Adipocyte (in vitro differentiated cells): ENCODE measurements at regions not wholly inside any gene's neighbourhood (a gene's known extent, or its start where the extent isn't known, plus 50 kb on each side); places are given as distances from the start of the nearest gene placed in this dataset.
"Not testable (repeated sequence)": the region's sequence is repeated elsewhere in the genome, so short reads cannot be mapped to it uniquely, and the experiment has no call there.

Source experiments
- DNase-seq: peaks from one replicate; pipeline ENCODE4 v3.0.0-alpha.2; 2015; ENCODE audit warnings: low read depth
- H3K27me3 ChIP-seq: replicated peaks from 2 replicates; pipeline ENCODE4 v1.7.0; 2013; ENCODE audit warnings: mild to moderate bottlenecking, low read length, moderate library complexity; ENCODE audit not compliant: control insufficient read depth, insufficient read depth
- H3K36me3 ChIP-seq: 2 replicates; pipeline ENCODE4 v1.7.0; 2013; ENCODE audit warnings: low read length, mild to moderate bottlenecking, moderate library complexity; ENCODE audit not compliant: control insufficient read depth, insufficient read depth, severe bottlenecking
- H3K4me1 ChIP-seq: 2 replicates; pipeline ENCODE4 v1.7.0; 2013; ENCODE audit warnings: mild to moderate bottlenecking, low read length, moderate library complexity; ENCODE audit not compliant: control insufficient read depth, insufficient read depth
- H3K4me3 ChIP-seq: 2 replicates; pipeline ENCODE4 v1.7.0; 2013; ENCODE audit warnings: mild to moderate bottlenecking, low read length, moderate library complexity
- H3K9ac ChIP-seq: 2 replicates; pipeline ENCODE4 v1.7.0; 2013; ENCODE audit warnings: mild to moderate bottlenecking, low read length, moderate library complexity
- H3K9me3 ChIP-seq: 2 replicates; pipeline ENCODE4 v1.7.0; 2013; ENCODE audit warnings: mild to moderate bottlenecking, low read length, moderate library complexity; ENCODE audit not compliant: control insufficient read depth

DNA sequence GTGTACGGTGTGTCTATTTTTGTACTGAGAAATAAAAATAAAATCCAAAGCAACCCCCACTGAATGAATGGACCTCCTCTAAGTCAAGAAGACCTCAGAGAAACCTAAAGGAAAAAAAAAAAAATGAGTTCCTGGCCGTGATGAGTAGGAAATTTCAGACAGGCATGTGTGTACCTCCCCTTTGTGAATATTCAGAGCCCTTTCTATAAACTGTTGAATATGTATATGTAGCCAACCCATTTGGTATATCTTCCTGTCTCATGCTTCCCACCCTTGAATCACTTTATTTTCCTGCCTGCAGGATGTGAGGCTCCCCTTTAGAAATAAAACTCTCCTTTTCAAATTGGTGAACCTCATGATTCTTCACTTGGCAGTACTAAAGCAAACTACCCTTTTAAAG, 887.8 kb upstream of the NCAM2 start:
- peaks cover 14% of the 10 kb centered on the region for H3K9me3 ChIP-seq
- H3K9ac ChIP-seq = no peak overlapping the region
- no peaks in the 10 kb centered on the region for H3K4me1 ChIP-seq
- no peaks in the 10 kb centered on the region for H3K27me3 ChIP-seq
- DNase-seq = no peak
- no peak overlapping the region for H3K4me3 ChIP-seq
- no peaks in the 10 kb centered on the region for H3K36me3 ChIP-seq

DNA sequence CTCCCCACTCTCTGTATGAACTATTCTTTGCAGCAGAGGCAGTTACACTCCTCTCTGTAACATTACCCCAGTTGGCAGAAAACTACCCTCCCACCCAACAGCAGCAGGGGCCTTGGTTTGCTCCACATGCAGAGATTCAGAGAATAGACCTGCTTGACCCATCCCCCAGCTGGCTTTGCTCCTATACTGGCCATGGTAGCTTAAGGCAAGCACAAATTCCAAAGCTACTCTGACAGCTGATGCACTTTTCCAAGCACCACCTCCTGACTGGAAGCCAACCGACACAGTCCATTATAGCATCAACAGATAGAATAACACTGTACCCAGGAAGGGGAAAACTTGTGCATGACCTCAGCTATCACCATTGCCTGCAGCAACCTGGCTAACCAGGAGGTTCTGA, 846.5 kb upstream of the NCAM2 start:
- Histone ChIP-seq H3K9ac (no peak overlapping the region), H3K9me3 (peaks cover 21% of the 10 kb centered on the region), H3K36me3 (no peaks in the 10 kb centered on the region), H3K4me3 (no peak overlapping the region), H3K4me1 (no peaks in the 10 kb centered on the region), H3K27me3 (no peaks in the 10 kb centered on the region)
- no peak for DNase-seq

DNA sequence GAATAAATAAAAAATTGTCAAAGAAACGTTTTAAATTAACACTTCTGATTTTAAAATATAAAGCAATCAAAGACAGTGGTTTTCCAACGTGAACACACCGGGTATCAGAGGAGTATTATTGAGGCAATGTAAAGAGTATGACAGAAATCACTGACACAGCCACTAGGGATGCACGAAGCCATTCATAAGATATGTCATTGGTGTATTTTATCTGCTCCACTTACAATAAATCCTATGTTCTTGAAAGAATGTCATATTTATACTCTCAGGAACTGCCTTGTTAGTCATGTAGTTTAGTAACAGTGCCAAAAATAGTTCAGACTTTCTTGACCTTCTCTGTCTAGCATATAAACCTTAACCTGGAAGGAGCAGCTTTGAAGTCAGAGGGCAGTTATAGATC, 835.0 kb upstream of the NCAM2 start:
- no peaks in the 10 kb centered on the region for H3K36me3 ChIP-seq
- no peak for DNase-seq
- no peaks in the 10 kb centered on the region for H3K4me1 ChIP-seq
- no peak overlapping the region for H3K9ac ChIP-seq
- H3K9me3 ChIP-seq = no peaks in the 10 kb centered on the region
- no peaks in the 10 kb centered on the region for H3K27me3 ChIP-seq
- no peak overlapping the region for H3K4me3 ChIP-seq

DNA sequence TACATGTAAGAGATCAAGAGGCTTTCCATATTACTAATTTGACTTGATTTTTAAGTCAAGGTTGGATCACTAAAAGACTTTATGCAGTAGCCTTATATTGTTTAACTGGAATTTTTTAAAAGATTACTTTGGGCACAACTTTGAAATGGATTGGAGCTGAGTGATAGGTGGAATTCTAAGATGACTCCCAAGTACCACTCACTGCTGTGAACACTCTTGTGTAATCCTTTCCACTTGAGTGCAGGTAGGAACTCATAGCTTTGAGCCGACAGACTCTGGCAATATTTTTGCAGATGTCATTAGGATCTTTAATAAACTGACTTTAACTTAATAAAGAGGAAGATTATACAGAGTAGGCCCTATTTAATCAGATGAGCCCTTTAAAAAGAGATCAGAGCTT, 831.1 kb upstream of the NCAM2 start:
- no peaks in the 10 kb centered on the region for H3K4me1 ChIP-seq
- no peak for DNase-seq
- H3K27me3 ChIP-seq = no peaks in the 10 kb centered on the region
- no peak overlapping the region for H3K4me3 ChIP-seq
- no peak overlapping the region for H3K9ac ChIP-seq
- H3K9me3 ChIP-seq = no peaks in the 10 kb centered on the region
- no peaks in the 10 kb centered on the region for H3K36me3 ChIP-seq

DNA sequence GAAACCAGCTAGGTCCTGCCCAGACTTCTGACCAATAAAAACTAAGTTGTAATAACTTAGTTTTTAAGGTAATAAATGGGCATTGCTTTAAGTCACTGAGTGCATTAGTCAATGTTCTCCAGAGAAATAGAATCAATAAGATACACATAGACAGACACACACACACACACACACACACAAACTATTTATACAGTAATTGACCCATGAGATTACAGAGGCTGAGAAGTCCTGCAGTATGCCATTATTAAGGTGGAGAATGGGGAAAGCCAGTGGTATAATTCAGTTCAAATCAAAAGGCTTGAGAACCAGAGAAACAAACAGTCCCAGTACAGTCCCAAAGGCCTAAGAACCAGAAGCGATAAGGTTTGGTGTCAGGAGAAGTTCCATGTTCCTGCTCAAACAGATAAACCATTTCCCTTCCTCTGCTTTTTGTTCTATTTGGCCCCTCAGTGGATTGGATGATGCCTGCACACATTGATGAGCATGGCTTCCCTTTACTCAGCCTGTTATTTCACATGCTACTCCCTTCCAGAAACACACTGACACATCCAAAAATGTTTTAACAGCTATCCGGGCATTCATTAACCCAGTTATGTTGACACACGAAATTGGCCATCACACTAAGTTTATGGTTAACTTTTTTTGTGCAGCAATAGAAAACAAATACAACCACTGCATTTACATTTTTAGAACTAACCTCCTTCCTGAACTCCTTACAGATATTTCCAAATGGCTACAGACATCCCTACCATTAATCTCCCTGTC, 828.2 kb upstream of the NCAM2 start:
- no peaks in the 10 kb centered on the region for H3K9me3 ChIP-seq
- no peaks in the 10 kb centered on the region for H3K27me3 ChIP-seq
- H3K36me3 ChIP-seq = no peaks in the 10 kb centered on the region
- no peak overlapping the region for H3K4me3 ChIP-seq
- DNase-seq = no peak
- H3K4me1 ChIP-seq = no peaks in the 10 kb centered on the region
- no peak overlapping the region for H3K9ac ChIP-seq

DNA sequence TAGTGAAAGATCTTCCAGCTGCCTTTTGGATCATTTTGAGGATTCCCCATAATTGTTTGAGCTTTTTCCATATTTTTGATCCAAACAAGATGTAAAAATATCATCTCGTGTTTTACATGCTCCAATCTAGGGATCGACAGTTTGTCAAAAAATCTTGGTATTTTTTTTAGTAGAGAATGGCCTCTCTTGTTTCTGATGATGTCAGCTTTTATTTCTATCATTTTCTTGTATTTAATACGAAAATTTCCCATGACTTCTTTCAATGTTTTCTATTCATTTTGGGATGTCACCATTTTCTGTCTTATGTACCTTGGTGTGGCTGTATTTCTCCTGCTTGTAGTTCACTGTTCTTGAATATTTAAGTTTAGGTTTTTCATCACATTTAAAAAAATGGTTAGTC, 812.0 kb upstream of the NCAM2 start:
- peaks cover 9% of the 10 kb centered on the region for H3K9me3 ChIP-seq
- no peak overlapping the region for H3K9ac ChIP-seq
- DNase-seq = no peak
- H3K4me3 ChIP-seq = no peak overlapping the region
- H3K36me3 ChIP-seq = no peaks in the 10 kb centered on the region
- H3K4me1 ChIP-seq = no peaks in the 10 kb centered on the region
- no peaks in the 10 kb centered on the region for H3K27me3 ChIP-seq

DNA sequence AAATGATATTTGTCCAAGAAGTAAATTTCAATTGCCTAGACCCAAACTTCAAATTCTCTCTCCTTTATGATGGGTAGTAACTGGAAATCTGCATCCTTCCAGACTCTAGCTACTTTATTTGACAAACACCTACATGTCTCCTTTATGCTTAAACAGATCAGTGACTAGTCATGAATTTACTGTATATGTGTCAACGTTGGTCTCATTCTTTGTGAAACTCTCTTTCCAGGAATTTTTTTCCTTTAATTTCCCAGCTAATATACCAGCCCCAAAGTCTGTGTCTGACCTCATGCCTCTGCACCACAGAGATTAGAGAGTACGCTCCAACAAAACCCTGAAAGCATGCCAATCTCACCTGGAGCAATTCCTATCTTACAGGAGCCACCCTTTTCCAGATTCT, 811.2 kb upstream of the NCAM2 start:
- Histone ChIP-seq H3K9ac (no peak overlapping the region), H3K9me3 (peaks cover 9% of the 10 kb centered on the region), H3K4me3 (no peak overlapping the region), H3K36me3 (no peaks in the 10 kb centered on the region), H3K4me1 (no peaks in the 10 kb centered on the region), H3K27me3 (no peaks in the 10 kb centered on the region)
- DNase-seq = no peak

DNA sequence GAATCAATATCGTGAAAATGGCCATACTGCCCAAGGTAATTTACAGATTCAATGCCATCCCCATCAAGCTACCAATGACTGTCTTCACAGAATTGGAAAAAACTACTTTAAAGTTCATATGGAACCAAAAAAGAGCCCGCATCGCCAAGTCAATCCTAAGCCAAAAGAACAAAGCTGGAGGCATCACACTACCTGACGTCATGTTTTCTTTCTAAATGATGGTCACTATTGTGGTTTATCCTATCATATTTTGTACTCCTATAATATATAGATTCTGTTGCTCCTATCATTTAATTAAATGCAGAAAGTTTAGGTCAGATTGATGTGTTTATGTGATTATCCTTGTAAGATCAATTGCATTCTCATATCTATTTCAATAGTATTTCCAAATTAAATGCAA, 796.9 kb upstream of the NCAM2 start:
- H3K36me3 ChIP-seq, H3K27me3 ChIP-seq, DNase-seq, H3K4me1 ChIP-seq, H3K9ac ChIP-seq, H3K4me3 ChIP-seq, H3K9me3 ChIP-seq: not testable (repeated sequence)

DNA sequence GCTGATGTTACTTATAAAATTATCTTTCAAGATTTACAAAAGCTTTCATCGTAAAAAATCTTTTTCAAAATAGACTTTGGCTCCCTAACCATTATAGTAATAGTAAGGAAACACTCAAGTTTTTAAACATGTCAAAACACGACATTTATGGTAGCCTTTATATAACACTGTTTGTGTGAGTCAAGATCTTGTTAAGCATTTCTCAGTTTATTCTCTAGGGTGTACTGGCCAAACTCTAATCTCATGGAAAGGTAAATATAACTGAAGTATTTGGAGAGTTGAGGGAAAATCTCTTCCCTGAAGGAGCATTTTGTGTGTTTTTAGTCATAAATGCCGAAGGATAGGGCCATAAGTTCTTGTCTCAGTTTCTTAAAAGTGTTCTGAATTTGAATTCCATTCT, 790.9 kb upstream of the NCAM2 start:
- H3K9me3 ChIP-seq = no peaks in the 10 kb centered on the region
- no peaks in the 10 kb centered on the region for H3K27me3 ChIP-seq
- H3K4me1 ChIP-seq = no peaks in the 10 kb centered on the region
- no peak overlapping the region for H3K4me3 ChIP-seq
- no peaks in the 10 kb centered on the region for H3K36me3 ChIP-seq
- no peak for DNase-seq
- H3K9ac ChIP-seq = no peak overlapping the region

DNA sequence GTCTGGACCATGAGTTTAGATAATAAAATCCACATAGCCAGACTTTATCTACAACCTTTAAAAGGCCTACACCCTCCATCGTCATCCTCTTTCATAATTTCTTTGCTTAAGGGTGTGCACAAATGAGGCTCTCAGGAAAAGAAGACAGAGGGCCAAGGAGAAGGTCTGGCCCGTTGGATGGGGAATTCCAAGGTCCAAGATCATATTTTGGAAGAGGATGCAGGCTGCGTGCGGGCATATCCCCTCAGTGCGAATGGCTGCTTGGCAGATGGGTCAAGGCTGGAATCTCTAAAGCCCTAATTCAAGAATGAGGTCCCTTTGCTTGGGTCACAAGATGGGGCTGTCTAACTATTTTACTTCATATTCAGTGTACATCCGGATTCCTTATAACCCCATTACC, 782.2 kb upstream of the NCAM2 start:
- H3K9me3 ChIP-seq = peaks cover 9% of the 10 kb centered on the region
- no peaks in the 10 kb centered on the region for H3K4me1 ChIP-seq
- no peak overlapping the region for H3K9ac ChIP-seq
- no peaks in the 10 kb centered on the region for H3K36me3 ChIP-seq
- H3K27me3 ChIP-seq = no peaks in the 10 kb centered on the region
- no peak overlapping the region for H3K4me3 ChIP-seq
- no peak for DNase-seq

DNA sequence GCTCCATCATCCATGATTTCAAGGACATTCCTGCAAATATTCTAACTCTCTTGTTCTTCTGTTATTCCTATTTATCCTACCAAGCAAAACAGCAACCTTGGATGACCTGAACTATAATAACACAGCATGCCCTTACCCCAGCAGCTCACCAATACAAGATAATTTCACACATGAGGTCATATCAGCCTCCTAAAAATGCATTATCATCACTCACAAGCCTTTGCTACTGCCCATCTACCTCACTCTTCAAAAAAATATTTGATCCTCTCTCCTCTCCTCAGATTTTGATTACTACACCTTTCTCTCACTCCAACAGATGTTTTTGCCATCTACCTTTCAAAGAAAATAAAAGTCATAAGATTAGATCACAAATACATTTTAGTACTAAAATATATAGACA, 777.6 kb upstream of the NCAM2 start:
- Histone ChIP-seq H3K4me1 (no peaks in the 10 kb centered on the region), H3K27me3 (no peaks in the 10 kb centered on the region), H3K36me3 (no peaks in the 10 kb centered on the region), H3K4me3 (no peak overlapping the region), H3K9me3 (no peaks in the 10 kb centered on the region), H3K9ac (no peak overlapping the region)
- DNase-seq = no peak

DNA sequence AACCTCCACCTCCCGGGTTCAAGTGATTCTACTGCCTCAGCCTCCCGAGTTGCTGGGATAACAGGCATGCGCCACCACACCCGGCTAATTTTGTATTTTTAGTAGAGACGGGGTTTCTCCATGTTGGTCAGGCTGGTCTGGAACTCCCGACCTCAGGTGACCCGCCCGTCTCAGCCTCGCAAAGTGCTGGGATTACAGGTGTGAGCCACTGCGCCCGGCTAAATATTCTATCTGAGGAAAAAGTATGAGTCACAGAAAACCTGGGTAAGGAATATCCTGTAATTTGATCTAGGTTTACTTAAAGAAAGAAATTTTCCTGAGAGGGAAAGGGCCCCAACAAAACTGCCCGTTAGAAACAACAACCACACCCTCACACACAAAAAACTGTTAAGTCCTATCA, 776.2 kb upstream of the NCAM2 start:
- H3K9me3 ChIP-seq, H3K36me3 ChIP-seq, DNase-seq, H3K4me3 ChIP-seq, H3K9ac ChIP-seq, H3K27me3 ChIP-seq, H3K4me1 ChIP-seq: not testable (repeated sequence)
